GM18951 (cell line): ENCODE measurements at regions not wholly inside any gene's neighbourhood (a gene's known extent, or its start where the extent isn't known, plus 50 kb on each side); places are given as distances from the start of the nearest gene placed in this dataset.

Experiments used
- POLR2A ChIP-seq: IDR thresholded peaks from 4 replicates; pipeline ENCODE4 v1.6.1; 2011; ENCODE audit warnings: mild to moderate bottlenecking; ENCODE audit not compliant: insufficient read length, insufficient read depth; ENCODE audit errors: extremely low read depth
- in situ Hi-C: fragments of 300-500 bp; cut with MboI; formaldehyde crosslinking; loops from one replicate; pipeline ENCODE4 v1.12.0; 2022; ENCODE audit warnings: low sequenced_read_pairs, mixed read lengths, inconsistent platforms; ENCODE audit not compliant: unreplicated experiment

- TF ChIP-seq POLR2A, result no peak
- in situ Hi-C loops, result no loop called here
Observed at GRCh38 chr18:73812423-73812822, 335.2 kb downstream of the FBXO15 start.

DNA sequence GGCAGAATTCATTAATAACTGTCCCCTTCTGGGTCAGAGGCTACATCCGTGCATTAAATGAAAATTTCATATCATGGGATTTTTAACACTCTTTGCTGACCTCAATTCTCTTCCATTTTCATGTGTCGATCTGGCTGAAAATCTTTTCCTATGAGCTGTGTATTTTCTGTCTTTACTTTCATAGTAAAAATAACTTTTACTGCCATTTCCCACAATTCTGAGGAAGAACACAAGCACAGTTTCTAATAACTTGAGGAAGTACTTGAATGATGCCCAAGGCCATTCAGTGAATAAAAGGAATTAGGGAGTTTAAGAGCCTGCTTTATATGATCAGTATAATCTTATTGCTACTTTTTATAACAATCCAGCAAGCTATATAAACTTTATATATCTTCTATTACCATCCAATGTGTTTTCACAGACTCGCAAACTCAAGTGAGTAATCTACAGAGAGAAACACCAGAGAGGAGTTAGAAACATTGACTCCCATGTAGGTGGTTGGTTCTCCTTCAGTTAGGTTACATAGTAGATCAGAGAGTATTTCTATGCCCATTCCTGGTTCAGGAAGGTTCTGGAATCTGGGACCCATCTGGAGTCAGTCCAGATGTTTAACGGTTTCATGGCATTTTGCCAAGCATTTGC lies 340.0 kb downstream of the FBXO15 start:
- TF ChIP-seq POLR2A, result no peak

DNA sequence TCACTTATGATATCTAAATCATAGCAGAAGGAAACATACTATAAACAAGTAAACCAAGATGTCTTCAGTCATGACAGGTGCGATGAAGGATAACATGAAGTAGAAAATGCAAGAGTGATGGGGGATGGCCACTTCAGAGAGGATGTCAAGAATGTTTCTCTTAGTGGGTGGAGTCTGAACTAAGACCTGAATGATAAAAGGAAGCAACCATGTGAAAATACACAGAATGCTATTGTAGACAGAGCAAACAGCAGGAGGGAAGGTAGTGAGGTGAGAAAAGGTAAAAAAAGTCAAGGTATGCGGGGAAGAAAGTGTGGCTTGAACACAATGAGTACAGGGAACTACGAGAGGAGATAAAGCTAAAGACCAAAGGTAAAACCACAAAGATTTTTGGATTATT lies 341.6 kb downstream of the FBXO15 start:
- in situ Hi-C loops, result no loop called here
- no peak for TF ChIP-seq POLR2A

More for the DNA sequence above, 340.0 kb downstream of the FBXO15 start:
- in situ Hi-C loops, result no loop called here

DNA sequence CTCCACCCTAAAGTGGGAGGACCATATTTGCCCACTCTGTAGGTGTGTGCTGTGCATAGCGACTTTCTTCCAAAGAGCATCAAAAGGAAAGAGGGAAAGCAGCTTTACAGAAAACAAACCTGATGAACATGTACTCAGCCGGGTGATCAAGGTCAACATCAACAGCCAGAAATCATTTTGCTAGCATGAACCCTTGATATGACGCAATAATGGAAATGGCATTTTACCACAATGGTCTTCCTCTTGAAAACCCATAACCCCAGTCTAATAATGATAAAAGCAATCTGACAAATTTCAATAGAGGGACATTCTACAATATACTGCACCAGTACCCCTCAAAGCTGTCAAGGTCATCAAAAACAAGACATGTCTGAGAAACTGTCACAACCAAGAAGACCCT lies 350.2 kb downstream of the FBXO15 start:
- TF ChIP-seq POLR2A, result no peak
- in situ Hi-C loops, result no loop called here

DNA sequence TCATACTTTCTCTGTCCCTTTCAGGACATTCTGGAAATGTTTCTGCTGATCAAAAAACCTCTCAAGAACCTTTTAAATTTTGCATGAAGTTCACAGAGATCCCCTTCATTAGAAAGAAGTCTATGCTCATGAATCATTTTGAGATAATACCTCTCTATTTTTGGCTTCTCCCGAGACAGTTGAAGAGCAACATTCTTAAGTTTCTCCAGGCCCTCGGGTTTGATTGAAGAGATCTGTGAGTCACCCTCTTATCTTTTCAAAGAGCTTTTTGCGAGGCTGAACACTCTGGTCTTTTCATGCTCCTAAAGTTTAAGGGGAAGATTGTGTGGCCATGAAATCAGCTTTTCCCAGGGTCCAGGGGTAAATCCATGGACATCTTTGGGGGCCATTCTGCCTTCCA lies 354.2 kb downstream of the FBXO15 start:
- TF ChIP-seq POLR2A, result no peak
- in situ Hi-C loops, result no loop called here

GRCh38 chr18:73791081-73791480 lies 356.6 kb downstream of the FBXO15 start:
- in situ Hi-C loops, result no loop called here
- TF ChIP-seq POLR2A, result no peak

- in situ Hi-C loops, result no loop called here
- TF ChIP-seq POLR2A, result no peak
Observed at GRCh38 chr18:73790587-73790986, 357.0 kb downstream of the FBXO15 start.

DNA sequence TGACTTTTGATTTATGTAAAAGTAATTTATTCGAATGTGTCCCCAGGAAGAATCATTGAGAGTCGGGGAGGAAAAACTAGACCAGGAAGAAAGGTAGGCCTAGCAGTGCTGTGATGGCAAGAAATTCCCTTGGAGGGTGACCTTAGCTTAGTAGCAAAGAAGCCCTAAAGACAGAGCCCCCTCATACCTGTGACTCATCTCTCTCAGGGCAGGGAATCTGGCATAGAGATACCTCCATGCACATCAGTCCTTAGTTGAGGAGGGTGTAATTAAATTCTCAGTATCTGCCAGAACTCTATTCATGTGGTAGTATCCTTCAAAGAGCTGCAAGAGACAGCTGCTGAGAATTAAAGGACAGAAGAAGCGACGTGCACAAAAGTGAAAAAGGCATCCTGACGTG lies 360.3 kb downstream of the FBXO15 start:
- TF ChIP-seq POLR2A, result no peak
- in situ Hi-C loops, result no loop called here

- in situ Hi-C loops, result no loop called here
- TF ChIP-seq POLR2A, result no peak
Observed at GRCh38 chr18:73785300-73785699, 362.3 kb downstream of the FBXO15 start.

DNA sequence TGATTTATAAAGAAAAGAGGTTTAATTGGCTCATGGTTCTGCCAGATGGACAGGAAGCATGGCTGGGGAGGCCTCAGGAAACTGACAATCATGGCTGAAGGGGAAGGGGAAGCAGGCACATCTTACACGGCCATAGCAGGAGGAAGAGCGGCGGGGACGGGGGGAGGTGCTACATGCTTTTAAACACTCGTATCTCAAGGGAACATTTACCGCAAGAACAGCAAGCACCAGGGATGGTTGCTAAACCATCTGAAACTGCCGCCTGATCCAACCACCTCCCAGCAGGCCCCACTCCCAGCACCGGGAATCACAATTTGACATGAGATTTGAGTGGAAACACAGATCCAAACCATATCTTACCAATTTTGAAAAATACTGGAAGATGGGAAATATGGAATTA lies 362.8 kb downstream of the FBXO15 start:
- no peak for TF ChIP-seq POLR2A
- in situ Hi-C loops, result no loop called here

- TF ChIP-seq POLR2A, result no peak
- in situ Hi-C loops, result no loop called here
Observed at GRCh38 chr18:73782405-73782804, 365.2 kb downstream of the FBXO15 start.

DNA sequence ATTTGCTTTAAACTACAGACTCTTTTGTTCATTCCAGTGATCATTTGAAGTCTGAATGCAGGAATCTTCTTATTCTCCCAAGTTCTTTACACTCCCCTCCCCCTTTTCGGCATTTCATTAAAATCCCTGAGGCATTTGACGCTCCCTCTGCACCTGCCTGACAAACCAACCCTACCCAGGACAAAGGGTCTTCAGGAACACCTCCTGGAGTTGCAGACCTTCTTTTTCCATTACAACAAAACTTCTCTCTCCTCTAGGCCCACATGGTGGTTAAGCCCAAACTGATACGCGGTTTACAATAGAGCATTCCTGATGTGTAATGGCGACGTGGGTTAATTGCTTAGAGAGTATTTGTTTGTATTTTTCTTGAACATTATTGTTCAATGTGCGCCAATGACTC lies 367.4 kb downstream of the FBXO15 start:
- no peak for TF ChIP-seq POLR2A
- in situ Hi-C loops, result no loop called here

- in situ Hi-C loops, result no loop called here
Observed at GRCh38 chr18:73778032-73778359, 369.6 kb downstream of the FBXO15 start.

DNA sequence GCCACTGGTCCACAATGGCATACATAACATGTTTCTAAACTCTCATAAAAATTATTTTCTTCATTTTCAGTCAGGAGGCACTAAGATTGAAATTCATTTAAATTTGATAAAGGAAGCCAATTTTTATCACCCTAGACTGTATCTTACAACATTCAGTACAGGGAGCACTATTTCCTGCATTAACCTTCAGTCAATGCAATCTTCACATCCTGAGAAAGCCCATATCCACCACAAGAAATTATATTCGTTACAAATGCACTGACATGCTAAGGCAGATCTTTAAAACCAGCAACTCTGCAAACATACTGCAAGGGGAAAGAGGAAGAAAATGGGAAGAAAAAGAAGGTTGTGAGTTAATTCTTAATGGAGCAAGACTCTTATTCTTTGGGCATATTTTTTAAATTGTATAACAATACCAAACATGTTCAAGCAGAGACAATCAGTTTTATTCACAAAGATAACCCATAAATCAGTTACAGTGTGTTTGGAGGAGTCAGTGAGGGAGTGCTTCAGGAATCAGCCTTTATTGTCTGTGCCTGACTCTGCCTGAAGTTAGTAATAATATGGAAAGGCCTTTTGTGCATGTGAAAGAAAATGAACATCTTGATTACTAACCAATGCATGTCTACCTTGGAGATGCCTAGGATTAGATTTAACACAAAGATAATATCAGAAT lies 370.1 kb downstream of the FBXO15 start:
- TF ChIP-seq POLR2A, result no peak
- in situ Hi-C loops, result no loop called here

More at GRCh38 chr18:73778032-73778359, 369.6 kb downstream of the FBXO15 start:
- no peak for TF ChIP-seq POLR2A
